ENCODE measurements at regions not wholly inside any gene's neighbourhood (a gene's known extent, or its start where the extent isn't known, plus 50 kb on each side); places are given as distances from the start of the nearest gene placed in this dataset.

DNA sequence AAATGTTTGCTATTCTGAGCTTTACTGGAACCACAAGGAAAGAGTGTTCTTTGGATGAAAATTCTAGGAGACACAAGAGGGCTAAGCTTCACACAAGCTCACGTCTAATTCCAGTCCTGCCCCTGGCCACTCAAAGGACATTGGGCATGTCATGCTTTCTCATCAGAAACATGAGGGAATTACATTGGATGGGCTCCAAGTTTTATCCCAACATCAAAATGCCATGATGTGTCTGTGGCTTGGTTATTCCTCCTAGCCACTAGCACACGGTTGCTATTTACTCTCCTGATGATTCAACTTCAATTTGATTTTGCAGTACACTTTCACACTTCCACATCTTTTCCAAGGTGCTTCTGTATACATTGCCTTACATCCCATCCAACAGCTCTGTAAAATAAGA lies 149.6 kb upstream of the FAM9B start:
- TF ChIP-seq, protein P1, sequence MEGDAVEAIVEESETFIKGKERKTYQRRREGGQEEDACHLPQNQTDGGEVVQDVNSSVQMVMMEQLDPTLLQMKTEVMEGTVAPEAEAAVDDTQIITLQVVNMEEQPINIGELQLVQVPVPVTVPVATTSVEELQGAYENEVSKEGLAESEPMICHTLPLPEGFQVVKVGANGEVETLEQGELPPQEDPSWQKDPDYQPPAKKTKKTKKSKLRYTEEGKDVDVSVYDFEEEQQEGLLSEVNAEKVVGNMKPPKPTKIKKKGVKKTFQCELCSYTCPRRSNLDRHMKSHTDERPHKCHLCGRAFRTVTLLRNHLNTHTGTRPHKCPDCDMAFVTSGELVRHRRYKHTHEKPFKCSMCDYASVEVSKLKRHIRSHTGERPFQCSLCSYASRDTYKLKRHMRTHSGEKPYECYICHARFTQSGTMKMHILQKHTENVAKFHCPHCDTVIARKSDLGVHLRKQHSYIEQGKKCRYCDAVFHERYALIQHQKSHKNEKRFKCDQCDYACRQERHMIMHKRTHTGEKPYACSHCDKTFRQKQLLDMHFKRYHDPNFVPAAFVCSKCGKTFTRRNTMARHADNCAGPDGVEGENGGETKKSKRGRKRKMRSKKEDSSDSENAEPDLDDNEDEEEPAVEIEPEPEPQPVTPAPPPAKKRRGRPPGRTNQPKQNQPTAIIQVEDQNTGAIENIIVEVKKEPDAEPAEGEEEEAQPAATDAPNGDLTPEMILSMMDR (IDR thresholded peaks at IDR 0.05), result no peak
- TF ChIP-seq POLR2A (IDR thresholded peaks at IDR 0.05), result no peak
